GM21717 (cell line): ENCODE measurements at regions not wholly inside any gene's neighbourhood (a gene's known extent, or its start where the extent isn't known, plus 50 kb on each side); places are given as distances from the start of the nearest gene placed in this dataset.
"Not testable (repeated sequence)": the region's sequence is repeated elsewhere in the genome, so short reads cannot be mapped to it uniquely, and the experiment has no call there.

Experiments used
- ATAC-seq: cut with Tn5 transposase; IDR thresholded peaks from one replicate; pipeline ENCODE4 v1.9.1; 2021; ENCODE audit warnings: mild to moderate bottlenecking, moderate library complexity; ENCODE audit not compliant: unreplicated experiment

DNA sequence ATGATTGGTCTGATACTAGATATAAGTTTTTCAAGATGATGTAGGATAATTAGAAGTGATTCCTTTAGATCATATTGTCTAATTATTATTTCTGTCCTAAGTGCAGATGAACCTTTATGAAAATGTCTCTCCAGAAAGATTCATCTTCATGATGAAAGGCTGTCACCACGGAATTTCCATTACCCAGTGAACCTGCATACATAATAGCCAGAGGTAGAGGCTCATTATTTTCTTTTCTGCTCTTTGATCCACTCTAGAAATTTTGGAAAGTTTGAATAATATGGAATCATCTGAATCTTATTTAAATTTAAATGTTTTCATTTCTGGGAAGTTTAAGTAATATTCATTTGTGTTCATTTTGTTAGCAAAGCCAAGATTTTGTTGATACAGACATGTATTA, 137.1 kb upstream of the ATP2B1 start:
- ATAC-seq: no peak

DNA sequence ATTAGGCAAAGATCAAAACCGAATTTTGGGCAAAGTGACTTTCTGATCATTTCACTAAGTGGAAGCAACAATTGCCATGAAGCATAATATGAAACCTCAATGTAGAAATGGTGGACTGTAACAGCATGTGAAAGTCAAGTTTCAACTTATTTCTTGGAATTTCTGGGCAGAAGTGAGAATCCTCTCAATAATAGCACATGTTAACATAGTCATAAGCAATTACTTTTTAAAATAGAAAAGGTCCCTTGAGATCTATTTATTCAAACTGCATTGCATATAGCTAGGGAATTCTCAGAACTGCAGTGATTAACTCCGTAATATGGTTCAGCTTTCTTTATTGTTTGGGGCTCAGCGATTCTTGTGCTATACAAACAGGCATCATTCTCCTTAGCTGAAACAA, 136.7 kb upstream of the ATP2B1 start:
- ATAC-seq: no peak

DNA sequence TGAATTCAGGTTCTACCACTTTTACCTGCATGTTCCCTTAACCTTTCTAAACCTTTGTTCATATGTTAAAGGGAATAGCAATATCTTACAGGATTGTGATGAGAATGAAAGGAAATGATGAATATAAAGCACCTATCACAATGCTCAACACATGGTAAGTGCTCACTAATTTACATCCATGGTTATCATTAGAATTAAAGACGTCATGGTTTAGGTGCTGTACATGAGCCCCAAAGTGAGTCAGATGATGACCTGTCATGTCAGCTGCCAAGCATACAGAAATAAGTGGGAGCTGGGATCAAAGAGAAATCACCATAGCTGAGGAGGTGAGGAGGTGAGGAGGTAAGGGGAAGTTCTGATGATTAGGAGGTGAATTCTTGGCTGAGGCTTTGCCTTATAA, 135.9 kb upstream of the ATP2B1 start:
- no peak for ATAC-seq

DNA sequence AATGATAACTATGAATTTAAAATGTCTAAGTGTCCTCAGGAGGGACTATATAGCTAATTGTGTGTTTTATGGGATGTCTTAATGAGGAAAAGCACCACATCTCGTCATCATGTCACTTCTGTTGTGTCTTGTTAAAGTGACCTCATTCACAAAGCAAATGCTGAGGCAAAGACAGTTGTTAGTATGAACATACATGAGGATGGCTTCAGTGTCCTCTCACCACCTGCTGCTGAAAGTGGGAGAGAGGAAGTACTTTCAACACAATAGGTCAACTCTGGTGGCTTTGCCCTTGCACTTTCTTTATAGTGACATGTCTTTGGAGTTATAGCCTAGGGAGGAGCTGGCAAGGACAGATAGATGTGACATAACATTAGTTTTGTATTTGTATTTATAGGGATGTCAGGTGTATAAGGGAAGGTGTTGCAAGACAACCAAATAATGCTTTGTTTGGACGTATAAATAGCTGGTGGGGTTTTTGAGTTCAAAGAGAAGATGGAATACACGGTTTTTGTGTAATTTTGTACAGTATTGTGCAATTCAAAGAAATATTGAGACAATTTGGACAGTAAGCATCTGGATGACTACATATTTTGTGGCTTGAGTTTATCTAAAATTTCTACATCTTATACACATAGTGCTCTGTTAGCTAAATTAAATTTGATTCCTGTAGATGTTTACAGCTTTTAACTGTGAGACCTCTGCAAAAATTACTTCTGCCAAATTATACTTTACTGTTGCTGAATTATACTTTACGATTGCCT, 131.7 kb upstream of the ATP2B1 start:
- ATAC-seq: no peak

DNA sequence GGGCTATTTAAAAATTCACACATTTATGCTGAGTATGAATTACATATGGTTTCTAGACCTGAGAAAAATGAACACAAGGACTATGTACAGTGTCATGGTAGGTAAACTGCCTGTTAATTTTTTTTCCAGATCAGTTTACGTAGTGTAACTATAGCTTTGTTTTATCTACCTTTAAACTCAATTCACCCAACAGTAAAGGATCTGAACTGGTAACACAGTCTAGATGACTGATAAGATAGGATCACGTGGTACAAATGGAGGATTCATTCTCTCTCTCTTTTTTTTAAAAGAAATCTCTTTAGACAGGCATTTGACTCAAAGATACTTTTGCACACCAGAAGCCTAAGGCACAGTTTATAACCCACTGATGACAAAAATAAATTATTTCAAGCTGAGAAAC, 130.8 kb upstream of the ATP2B1 start:
- no peak for ATAC-seq

DNA sequence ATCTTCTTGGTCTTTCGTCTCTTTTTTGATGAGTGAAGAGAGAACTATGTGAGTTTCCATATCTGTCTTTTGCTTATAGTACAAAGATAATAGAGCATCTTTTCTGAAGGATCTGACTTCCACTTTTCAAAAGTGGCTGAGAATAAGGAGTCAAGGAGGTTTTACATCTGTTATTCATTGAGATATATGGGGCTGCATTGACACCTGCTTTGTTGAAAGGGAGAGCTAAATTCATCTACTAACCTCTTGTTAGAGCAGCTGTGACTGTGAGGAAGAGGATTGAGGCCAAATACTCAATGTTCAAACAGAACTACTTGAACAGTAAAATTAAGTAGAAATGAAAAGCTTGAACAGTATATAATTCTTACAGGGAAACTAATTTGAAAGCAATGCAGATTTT, 130.2 kb upstream of the ATP2B1 start:
- no peak for ATAC-seq

DNA sequence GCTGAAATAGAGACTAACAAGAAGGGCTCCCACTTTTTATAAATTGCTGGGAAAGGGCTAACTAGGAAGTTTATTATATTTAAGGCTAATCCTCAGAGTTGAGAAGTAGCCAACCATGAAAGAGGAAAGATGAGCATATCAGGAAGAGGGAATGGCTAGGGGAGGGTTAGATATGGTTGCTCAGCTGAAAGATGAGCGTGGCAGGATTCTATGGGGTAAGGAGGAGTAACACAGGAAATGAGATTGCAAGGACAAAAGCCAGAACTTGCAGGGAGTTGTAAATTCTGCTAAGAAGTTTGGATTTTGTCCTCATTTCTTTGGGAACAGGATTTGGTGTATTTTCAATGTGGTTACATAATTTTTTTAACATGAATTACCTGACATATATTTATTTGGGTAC, 127.4 kb upstream of the ATP2B1 start:
- no peak for ATAC-seq

DNA sequence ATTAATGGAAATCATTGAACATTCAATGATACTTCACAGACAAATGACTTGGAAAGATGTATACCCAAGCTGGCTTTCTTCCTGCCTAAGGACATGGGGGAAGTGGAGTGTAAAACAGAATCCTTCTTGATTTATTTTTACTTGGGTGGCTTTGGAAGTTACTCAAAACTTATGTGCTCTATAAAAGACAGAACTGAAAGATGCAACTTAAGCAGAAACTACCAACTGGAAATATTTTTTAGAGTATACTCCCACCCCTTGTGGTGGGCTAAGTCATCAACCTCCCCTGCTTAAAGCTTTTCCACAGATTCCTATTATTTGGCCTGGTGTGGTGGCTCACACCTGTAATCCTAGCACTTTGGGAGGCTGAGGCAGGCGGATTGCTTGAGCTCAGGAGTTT, 126.0 kb upstream of the ATP2B1 start:
- ATAC-seq: no peak

DNA sequence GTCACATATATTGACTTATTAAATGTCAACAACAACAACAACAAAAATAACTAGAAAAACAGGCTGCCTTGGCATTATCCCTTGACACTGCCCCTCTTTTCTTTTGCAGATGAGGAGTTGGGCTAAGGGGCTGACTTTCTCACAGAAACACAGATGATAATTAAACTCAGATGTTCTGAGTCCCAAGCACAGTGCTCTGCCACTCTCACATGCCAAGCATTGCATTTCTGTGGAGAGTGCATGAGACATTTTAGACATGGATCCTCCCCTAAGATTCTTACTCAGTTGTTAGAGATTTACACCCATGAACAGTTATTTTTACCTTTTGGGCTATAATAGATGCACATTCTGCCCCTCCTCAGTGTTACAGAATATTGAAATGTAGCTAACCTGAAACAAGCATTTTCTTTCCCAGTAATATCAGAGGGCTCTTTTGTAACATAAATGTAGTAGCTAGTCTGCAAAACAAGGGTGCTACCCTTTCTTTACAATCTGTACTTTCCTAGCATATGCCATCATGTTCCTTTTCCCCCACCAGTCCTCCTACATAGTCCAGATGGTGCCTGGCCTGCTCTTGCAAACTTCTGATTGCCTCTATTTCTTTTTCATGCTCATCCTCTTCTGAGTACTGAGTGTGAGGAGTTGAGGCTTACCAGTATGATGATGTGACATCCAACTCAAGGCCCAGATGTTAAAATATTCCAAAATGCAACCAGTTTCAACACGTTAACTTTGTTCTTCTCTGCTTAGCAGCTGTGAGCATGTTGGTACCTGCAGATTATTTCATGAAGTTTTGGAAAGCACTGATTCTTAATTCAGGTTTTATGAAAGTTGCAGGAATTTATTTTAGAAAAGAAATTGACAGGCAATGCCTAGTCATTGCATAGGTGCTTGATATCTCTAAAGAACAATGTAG, 125.0 kb upstream of the ATP2B1 start:
- ATAC-seq: no peak

DNA sequence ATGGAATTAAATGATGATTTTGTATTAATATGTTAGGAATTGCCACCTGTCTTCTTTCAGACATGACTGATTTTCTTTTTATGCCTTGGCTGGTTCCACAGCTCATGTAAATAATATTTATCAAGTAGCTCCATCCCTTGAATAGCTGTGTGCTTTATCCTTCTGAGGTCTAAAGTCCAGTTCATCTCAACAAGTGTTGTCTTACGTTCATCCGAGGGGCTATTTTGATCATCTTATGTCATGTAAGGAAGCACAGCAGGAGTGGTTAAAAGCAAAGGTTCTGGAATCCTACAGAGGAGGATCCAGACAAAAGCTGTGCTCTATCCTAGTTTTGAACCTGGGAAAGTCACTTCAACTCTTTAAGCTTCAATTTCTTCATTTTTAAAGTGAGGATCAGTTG, 123.7 kb upstream of the ATP2B1 start:
- ATAC-seq: no peak

DNA sequence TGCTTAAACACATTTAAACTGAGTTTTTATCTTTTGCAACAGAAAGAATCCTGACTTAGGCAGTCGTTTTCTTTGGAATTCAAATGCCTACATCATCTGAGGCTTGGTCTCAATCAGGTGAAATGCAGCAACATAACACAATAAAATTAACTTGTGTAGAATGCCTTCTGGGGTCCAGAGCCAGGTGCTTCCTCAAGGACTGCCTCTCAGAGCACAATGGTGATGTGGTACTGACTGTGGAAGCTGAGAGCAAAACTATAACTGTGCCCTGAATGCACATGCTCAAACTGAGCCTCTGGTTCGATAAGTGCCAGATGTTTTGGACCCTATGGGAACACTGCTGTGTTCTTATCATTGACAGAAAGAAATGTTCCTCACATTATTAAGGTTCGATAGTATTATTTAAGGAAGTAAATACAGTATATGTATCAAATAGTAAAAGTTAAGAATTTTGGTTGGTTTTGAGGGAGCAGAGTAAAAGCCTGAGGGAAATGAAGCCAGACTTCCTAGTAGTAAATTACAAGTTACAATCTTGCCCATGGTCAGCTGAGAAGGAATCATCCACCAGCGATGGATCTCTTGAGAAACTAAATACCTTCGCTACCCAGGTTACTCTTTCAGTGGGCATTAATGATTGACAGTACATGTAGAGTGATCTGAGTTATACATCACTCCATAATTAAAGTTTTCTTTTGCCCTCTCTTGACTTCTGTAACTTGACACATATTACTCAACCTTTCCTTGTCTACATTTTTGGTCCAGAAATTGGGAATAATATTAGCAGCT, 122.9 kb upstream of the ATP2B1 start:
- ATAC-seq: no peak

DNA sequence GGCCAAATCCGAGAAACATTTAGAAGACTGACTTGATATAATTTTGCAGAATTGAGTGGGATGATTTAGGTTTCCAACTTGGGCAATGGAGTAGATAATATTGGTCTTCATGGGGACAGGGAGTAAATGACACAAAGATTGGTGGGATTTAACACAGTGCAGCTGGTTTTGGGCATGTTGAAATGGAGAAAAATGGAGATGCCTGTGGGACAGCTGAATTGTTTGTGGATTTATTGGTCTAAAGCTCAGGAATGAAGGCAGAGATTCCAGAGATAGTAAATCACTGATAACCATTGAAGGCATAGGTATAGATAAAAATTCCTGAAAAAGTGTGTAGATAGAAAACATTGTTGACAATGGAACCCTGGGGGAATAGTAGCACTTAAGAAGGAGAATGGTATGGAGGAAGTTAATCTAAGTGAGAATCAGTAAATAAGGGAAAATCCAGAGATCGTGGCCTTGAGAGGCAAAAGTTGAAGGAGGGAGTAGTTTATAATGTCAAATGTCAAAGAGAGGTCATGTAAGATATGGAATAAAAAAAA, 120.9 kb upstream of the ATP2B1 start:
- ATAC-seq: no peak

DNA sequence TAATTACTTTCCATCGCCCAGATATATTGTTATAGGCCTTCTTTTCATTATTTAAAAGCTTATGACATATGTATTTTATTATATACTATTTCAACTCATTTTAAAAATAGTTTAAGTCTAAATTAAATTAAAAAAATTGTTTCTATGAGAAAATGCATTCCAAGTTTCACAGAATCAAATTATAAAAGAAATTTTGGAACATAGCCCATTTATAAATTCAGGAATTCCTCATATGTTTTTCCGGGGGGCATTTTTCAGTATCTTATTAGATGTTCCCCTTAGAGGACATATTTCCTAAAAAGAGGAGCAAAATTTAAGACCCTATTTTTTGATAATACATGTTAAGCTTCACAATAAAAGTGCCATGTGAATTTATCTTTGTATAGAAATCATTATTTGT, 119.9 kb upstream of the ATP2B1 start:
- ATAC-seq: no peak

DNA sequence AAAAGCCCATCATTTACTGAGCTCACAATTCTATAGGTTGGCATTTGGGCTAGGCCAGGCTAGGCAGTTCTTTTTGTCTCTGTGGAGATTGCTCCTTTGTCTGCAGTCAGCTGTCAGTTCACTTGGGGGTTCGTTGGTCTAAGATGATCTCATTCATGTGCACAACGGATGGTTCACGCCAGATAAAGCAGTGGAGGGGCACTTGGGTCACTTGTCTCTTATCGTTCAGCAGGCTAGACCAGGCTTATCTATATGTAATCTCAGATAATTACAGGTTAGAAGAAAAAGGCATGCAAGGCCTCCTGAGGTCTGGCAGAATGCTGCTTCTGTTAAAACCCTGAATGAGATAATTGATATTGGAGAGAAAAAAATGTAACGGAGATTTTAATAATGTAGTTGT, 119.0 kb upstream of the ATP2B1 start:
- ATAC-seq: no peak

DNA sequence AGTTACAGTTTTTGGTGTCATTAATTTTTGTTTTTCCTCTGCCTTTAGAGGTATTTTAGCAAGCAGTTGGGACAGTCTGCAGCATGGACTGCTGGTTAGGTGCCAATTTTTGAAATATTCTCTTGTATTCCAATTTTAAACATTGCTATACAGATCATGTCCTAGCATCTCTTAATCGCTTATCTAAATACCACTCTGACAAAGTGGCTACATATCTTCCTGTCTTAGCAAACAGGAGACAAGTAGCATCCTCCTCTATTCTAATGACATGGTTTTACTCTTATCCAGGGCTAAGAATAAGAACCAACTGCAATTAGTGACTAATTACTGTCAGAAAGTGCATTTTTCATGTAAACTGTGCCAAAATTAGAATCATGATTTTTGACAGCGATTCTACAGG, 117.8 kb upstream of the ATP2B1 start:
- no peak for ATAC-seq

DNA sequence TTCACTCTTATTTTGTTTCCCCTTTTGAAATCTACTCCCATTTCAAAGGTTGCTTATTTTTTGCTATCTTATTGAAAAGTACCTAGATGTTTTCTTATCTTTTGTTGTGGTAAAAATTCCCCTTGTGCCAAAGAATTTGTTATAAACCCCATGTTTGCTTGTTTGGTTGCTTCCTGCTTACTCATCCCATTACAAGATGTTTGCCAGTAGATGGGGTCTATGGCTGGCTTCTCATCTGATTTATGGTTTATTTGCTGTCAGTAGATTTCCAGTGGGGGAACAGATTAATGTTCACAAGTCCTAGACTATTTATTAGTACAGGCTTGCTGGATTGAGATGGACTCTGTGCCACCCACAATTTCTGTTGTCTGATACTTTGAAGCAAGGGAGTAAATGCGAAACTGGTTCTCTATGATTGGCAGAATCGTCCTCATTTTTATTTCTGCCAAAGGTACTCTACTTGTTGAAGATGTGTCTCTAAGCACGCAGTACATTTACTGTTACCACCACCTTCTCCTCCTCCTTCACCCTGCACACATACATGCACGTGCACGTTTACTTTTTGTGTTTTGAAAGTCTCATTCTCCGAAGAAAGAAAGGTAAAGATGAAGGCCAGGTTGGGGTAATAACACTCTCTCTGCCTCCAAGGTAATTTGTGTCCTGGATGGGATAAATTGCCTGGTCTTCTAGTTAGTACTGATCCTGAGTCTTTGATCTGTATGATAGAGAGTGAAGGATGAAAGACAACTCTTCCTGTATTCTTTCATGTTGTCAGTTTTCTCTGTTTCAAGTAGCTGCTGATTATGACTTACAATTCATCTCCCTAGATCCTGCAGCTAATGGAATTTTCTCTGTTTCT, 117.2 kb upstream of the ATP2B1 start:
- no peak for ATAC-seq

DNA sequence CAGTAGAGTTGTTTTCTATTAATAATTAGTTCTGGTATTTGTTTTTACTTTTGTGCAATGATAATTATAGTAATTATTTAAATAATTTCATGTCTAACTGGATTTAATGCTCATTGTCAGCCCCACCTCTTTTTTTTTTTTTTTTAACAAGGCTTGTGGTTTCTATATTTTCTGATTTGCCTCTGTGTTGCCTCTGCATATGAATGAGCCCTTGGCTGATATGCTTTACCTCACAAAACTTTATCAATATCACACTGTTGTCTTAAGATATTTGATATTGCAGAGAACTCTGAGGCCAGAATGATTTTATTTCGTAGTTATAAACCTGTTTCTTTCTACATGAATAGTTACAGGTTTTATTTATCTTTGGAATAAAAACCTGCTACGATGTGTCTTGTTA, 116.2 kb upstream of the ATP2B1 start:
- no peak for ATAC-seq

DNA sequence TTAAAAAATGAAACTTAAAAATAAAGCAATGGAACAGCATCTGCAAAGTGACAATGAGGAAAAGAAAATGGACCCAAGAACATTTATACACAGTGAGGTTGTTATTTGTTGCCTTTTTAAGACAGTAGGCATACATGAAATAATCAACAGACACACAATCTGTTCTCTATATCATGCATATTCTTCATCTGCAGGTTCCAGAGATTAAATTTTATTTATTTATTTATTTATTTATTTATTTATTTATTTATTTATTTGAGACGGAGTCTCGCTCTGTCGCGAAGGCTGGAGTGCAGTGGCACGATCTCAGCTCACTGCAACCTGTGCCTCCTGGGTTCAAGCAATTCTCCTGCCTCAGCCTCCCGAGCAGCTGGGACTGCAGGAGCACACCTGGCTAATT, 114.4 kb upstream of the ATP2B1 start:
- ATAC-seq: not testable (repeated sequence)

DNA sequence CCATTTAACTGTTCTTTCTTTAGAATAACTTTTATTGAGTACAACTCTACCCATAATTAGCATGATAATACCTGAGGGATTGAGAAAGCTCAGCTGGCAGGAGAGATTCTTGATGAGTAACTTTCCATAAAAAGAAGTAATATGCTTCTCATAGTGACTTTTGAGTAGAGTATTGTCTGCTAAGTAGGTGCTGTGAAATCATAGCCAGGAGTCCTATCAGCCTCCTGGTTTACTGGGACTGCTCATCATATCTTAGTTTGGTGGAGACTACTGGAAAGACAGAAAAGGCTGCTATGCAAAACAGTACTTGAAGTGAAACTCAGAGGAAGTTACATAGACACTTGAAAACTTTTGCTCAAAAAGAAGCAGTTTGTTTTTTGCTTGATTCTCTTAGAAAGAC, 113.3 kb upstream of the ATP2B1 start:
- ATAC-seq: peak; percentile 84

DNA sequence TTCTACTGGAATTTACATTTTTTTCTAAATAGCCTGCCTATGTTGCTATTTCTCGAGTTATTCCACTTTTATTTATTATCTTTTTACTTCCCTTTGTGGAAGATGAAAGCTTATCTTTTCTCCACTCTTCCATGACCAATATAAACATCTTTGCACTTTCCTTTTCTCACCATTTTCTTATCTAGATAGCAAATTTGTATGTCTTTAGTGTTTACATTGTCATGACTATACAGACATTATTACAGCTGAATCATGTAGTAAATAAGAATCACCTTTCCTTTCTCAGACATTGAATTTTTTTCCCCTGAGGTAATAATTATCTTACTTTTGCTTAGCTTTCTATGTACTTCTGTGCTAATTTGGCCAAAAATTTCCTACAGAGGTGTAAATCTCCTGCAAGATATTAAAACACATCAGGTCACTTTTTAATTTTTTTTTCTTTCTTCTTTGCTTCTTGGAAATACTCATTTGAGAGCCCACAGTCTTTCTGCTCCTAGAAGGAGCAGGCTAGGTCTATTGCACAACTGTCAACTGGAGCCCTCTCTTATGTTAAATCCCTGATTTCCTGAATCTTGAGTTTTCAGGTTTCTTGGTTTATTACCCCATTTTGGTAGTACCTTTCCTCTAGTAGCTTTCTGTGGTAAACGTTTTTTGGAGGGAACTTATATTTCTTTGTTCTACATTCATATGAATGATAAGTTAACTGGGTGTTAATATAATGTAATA, 109.0 kb upstream of the ATP2B1 start:
- ATAC-seq: no peak
